ENCODE measurements at regions not wholly inside any gene's neighbourhood (a gene's known extent, or its start where the extent isn't known, plus 50 kb on each side); places are given as distances from the start of the nearest gene placed in this dataset.

- no peak for DNase-seq
Measured at GRCh38 chr14:51145246-51145645, 50.3 kb upstream of the TRIM9 start.

GRCh38 chr14:51147183-51147582 is 52.3 kb upstream of the TRIM9 start:
- no peak for DNase-seq

- DNase-seq = no peak
Measured at GRCh38 chr14:51155326-51155725, 60.4 kb upstream of the TRIM9 start.

- DNase-seq = no peak
Measured at GRCh38 chr14:51157012-51157411, 62.1 kb upstream of the TRIM9 start.

- no peak for DNase-seq
Measured at GRCh38 chr14:51160871-51161270, 66.0 kb upstream of the TRIM9 start.

- DNase-seq = no peak
Measured at GRCh38 chr14:51165415-51165814, 70.5 kb upstream of the TRIM9 start.

- no peak for DNase-seq
Measured at GRCh38 chr14:51167587-51168214, 72.3 kb upstream of the TMX1 start.

GRCh38 chr14:51168215-51168613 is 71.8 kb upstream of the TMX1 start:
- no peak for DNase-seq

- DNase-seq = no peak
Measured at GRCh38 chr14:51173863-51174262, 66.2 kb upstream of the TMX1 start.

GRCh38 chr14:51176839-51177238 is 63.2 kb upstream of the TMX1 start:
- peak in 2 of 3 donors; percentile 36 to 52 for DNase-seq

GRCh38 chr14:51180577-51180976 is 59.5 kb upstream of the TMX1 start:
- no peak for DNase-seq

- peak; percentile 11 to 49 (median 30) for DNase-seq
Measured at GRCh38 chr14:51182131-51182565, 57.9 kb upstream of the TMX1 start.

GRCh38 chr14:51185180-51185579 is 54.9 kb upstream of the TMX1 start:
- no peak for DNase-seq

- DNase-seq = no peak
Measured at GRCh38 chr14:51185754-51186153, 54.3 kb upstream of the TMX1 start.

GRCh38 chr14:51188566-51189185 is 51.4 kb upstream of the TMX1 start:
- peak in 1 of 3 donors; percentile 22 for DNase-seq

GRCh38 chr14:51189600-51190376 is 50.3 kb upstream of the TMX1 start:
- DNase-seq = no peak
